ENCODE measurements at regions not wholly inside any gene's neighbourhood (a gene's known extent, or its start where the extent isn't known, plus 50 kb on each side); places are given as distances from the start of the nearest gene placed in this dataset.
"Not testable (repeated sequence)": the region's sequence is repeated elsewhere in the genome, so short reads cannot be mapped to it uniquely, and the experiment has no call there.

GRCh38 chr1:4135853-4136252, 235.8 kb upstream of the C1orf174 start:
- Mint-ChIP-seq H3K9me3 (peaks cover 6 to 13% of the 10 kb centered on the region in 2 donors), H3K27me3 (ENCODE audit: low read depth) (peaks cover 11% of the 10 kb centered on the region)
- H3K36me3 Mint-ChIP-seq (ENCODE audit: insufficient read depth in 2 of 2); DNase-seq; ATAC-seq (replicated peaks in 1 of 2); H3K4me1 Mint-ChIP-seq (ENCODE audit: low read depth); H3K4me3 Mint-ChIP-seq; H3K27ac Mint-ChIP-seq: not testable (repeated sequence)

- no peak overlapping the region for H3K27ac Mint-ChIP-seq
- no peak for ATAC-seq (replicated peaks in 1 of 2)
- no peak for DNase-seq
- peaks cover 11% of the 10 kb centered on the region for H3K27me3 Mint-ChIP-seq (ENCODE audit: low read depth)
- no peak overlapping the region for H3K4me3 Mint-ChIP-seq
- H3K4me1 Mint-ChIP-seq (ENCODE audit: low read depth) = no peaks in the 10 kb centered on the region
- peaks cover 3 to 9% of the 10 kb centered on the region in 2 donors for H3K36me3 Mint-ChIP-seq (ENCODE audit: insufficient read depth in 2 of 2)
- H3K9me3 Mint-ChIP-seq = peaks cover 6 to 13% of the 10 kb centered on the region in 2 donors
Measured at GRCh38 chr1:4137621-4138415, 237.7 kb upstream of the C1orf174 start.

- Mint-ChIP-seq H3K27ac (no peak overlapping the region), H3K36me3 (ENCODE audit: insufficient read depth in 2 of 2) (peaks cover 3 to 9% of the 10 kb centered on the region in 2 donors), H3K9me3 (peaks cover 6 to 13% of the 10 kb centered on the region in 2 donors), H3K27me3 (ENCODE audit: low read depth) (peaks cover 11% of the 10 kb centered on the region), H3K4me1 (ENCODE audit: low read depth) (no peaks in the 10 kb centered on the region), H3K4me3 (no peak overlapping the region)
- DNase-seq (no peak), ATAC-seq (replicated peaks in 1 of 2) (no peak)
Measured at GRCh38 chr1:4139646-4140045, 239.6 kb upstream of the C1orf174 start.

DNA sequence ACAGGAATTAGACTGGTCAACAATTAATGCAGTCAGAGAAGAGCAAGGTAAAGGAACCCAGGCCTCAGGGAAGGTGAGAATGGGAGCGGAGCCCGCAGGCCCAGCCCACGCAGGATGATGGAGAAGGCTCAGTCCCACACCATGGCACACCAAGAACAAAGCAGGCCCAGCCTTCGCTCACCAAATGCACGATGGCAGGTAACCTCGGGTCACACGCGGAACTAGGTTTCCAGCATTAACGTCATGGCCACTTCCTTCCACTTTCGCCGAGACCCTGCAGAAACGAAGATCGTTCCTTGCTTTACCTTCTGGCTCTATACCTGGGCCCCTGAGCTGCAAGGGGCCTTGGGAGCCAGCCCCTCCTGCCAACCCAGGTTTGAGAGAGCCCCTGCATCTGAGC, 240.2 kb upstream of the C1orf174 start:
- Mint-ChIP-seq H3K27ac (no peak overlapping the region), H3K36me3 (ENCODE audit: insufficient read depth in 2 of 2) (peaks cover 3 to 9% of the 10 kb centered on the region in 2 donors), H3K4me3 (no peak overlapping the region), H3K4me1 (ENCODE audit: low read depth) (no peaks in the 10 kb centered on the region), H3K9me3 (peaks cover 6 to 13% of the 10 kb centered on the region in 2 donors), H3K27me3 (ENCODE audit: low read depth) (peaks cover 11% of the 10 kb centered on the region)
- ATAC-seq (replicated peaks in 1 of 2) (no peak), DNase-seq (no peak)

DNA sequence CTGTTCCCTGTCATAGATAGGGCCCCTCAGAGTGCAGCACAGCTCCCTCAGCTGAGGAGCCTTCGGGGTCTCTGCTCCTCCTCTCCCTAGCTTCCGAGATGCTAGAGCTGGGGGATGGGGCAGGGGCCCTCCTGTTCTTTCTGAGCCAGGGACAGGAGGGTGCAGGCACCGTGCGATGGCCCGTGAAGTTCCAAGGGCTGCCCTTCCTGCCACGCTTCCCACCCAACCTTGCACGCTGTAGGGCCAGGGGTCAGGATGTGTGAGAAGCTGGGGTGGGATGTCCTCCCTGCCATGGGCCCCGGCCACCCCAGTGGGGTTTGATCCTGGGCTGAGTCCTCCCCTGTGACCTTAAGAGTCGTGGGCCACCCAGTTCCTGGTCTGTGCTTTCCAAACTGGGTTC, 240.7 kb upstream of the C1orf174 start:
- Mint-ChIP-seq H3K4me3 (no peak overlapping the region), H3K27me3 (ENCODE audit: low read depth) (peaks cover 11% of the 10 kb centered on the region), H3K4me1 (ENCODE audit: low read depth) (no peaks in the 10 kb centered on the region), H3K27ac (no peak overlapping the region), H3K9me3 (peaks cover 6 to 9% of the 10 kb centered on the region in 2 donors), H3K36me3 (ENCODE audit: insufficient read depth in 2 of 2) (peaks cover 3 to 7% of the 10 kb centered on the region in 2 donors)
- ATAC-seq (replicated peaks in 1 of 2) (no peak), DNase-seq (no peak)

DNA sequence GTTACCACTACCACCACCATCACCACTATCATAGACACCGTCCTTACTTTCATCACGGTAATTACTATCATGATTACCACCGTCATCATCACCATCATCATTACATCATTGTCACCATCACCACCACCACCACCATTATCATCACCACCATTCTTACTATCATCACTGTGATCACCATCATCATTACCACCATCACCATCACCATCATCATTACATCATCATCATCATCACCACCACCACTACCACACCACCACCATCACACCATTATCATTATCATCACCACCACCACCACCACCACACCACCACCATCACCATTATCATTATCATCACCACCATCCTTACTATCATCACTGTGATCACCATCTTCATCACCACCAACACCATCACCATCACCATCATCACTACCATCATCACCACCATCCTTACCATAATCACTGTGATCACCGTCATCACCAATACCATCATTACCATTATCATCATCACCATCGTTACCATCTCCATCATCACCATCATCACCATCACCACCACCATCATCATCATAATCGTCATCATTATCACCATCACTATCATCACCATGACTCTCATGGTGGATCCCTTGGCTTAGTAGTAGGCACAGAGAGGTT, 244.4 kb upstream of the C1orf174 start:
- no peaks in the 10 kb centered on the region for H3K36me3 Mint-ChIP-seq (ENCODE audit: insufficient read depth in 2 of 2)
- ATAC-seq (replicated peaks in 1 of 2) (no peak), DNase-seq (no peak)
- H3K4me1 Mint-ChIP-seq (ENCODE audit: low read depth) = no peaks in the 10 kb centered on the region
- no peak overlapping the region for H3K27ac Mint-ChIP-seq
- no peaks in the 10 kb centered on the region for H3K27me3 Mint-ChIP-seq (ENCODE audit: low read depth)
- H3K9me3 Mint-ChIP-seq = no peaks in the 10 kb centered on the region
- H3K4me3 Mint-ChIP-seq = no peak overlapping the region

DNA sequence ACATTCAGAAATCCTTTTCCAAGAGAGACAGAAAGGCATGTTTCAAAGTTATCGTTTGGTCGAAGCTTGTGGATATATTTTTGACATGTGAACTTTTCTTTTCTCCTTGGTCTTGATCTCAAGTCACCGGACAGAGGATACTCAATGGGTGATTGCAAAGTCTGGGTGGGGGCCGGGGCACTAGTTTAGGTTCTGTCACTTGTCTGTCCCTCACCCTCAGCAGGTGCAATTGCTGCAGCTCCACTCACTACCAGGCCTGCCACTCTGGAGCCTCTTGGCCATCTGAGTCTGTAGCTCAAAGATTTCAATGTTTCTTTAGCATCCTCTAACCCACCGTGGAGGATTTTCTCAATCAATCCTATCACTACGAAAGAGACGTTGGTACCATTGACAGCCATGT, 246.0 kb upstream of the C1orf174 start:
- no peak overlapping the region for H3K4me3 Mint-ChIP-seq
- ATAC-seq (replicated peaks in 1 of 2) = no peak
- no peaks in the 10 kb centered on the region for H3K36me3 Mint-ChIP-seq (ENCODE audit: insufficient read depth in 2 of 2)
- no peaks in the 10 kb centered on the region for H3K4me1 Mint-ChIP-seq (ENCODE audit: low read depth)
- no peak for DNase-seq
- H3K27ac Mint-ChIP-seq = no peak overlapping the region
- H3K27me3 Mint-ChIP-seq (ENCODE audit: low read depth) = no peaks in the 10 kb centered on the region
- H3K9me3 Mint-ChIP-seq = no peaks in the 10 kb centered on the region

DNA sequence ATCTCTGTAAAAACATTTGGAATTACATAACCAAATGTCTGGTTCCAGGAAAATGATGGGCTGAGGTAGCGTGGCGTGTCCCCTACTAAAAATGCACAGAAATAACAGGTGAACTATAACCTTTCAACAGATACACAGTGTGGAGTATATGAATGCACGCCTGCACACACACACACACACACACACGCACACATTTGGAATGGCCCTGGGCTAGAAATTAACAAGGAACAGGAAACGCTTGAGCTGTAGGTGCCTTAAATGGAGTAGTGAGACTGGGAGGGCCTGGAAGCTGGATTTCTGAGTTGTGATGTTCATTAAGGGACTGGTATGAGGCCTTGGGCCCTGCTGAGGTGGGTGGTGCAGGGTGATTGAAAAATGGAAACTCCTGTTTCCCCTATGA, 246.5 kb upstream of the C1orf174 start:
- Mint-ChIP-seq H3K4me1 (ENCODE audit: low read depth) (no peaks in the 10 kb centered on the region), H3K27ac (no peak overlapping the region), H3K9me3 (no peaks in the 10 kb centered on the region), H3K27me3 (ENCODE audit: low read depth) (no peaks in the 10 kb centered on the region), H3K36me3 (ENCODE audit: insufficient read depth in 2 of 2) (no peaks in the 10 kb centered on the region), H3K4me3 (no peak overlapping the region)
- DNase-seq (no peak), ATAC-seq (replicated peaks in 1 of 2) (no peak)

DNA sequence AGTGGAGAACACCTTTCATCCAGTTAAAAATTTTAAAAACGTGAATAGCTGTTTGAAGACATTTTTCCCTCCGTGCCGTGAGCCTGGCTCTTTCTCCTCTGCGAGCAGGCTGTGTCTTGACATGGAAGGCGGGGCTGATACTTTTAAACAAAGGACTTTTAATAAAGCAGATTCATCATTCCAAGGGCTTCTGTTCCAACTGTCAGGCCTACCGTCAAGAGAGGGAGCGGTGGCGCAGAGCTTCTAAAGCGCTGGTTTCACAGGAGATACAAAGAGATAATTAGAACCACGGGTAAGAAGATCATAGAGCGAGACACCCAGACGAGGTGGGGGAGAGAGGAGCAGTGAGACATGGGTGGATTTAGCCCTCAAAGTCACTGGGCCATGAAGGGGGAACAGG, 247.4 kb upstream of the C1orf174 start:
- no peak for DNase-seq
- no peaks in the 10 kb centered on the region for H3K36me3 Mint-ChIP-seq (ENCODE audit: insufficient read depth in 2 of 2)
- no peak overlapping the region for H3K4me3 Mint-ChIP-seq
- no peaks in the 10 kb centered on the region for H3K4me1 Mint-ChIP-seq (ENCODE audit: low read depth)
- H3K9me3 Mint-ChIP-seq = no peaks in the 10 kb centered on the region
- H3K27me3 Mint-ChIP-seq (ENCODE audit: low read depth) = no peaks in the 10 kb centered on the region
- no peak for ATAC-seq (replicated peaks in 1 of 2)
- no peak overlapping the region for H3K27ac Mint-ChIP-seq

DNA sequence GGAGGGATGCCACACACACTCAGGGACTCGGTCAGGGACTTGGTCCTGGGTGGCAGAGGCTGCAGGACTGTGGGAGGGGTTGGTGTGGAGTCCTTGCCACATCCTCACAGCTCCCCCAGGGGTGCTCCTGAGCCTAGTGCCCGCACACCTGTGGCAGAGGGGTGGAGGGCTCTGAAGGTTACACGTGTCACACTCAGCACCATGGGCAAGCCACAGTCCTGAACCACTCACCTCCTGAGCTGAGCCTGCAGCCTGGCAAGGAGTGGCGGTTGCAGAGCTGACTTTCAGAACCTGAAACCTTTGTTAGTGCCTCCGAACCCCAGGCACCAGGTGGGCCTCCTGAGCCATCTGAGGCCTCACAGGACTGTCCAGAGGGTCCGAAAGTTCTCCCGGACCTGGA, 249.2 kb upstream of the C1orf174 start:
- ATAC-seq (replicated peaks in 1 of 2) = no peak
- no peaks in the 10 kb centered on the region for H3K36me3 Mint-ChIP-seq (ENCODE audit: insufficient read depth in 2 of 2)
- H3K4me3 Mint-ChIP-seq = no peak overlapping the region
- no peaks in the 10 kb centered on the region for H3K9me3 Mint-ChIP-seq
- H3K27ac Mint-ChIP-seq = no peak overlapping the region
- no peak for DNase-seq
- H3K4me1 Mint-ChIP-seq (ENCODE audit: low read depth) = no peaks in the 10 kb centered on the region
- no peaks in the 10 kb centered on the region for H3K27me3 Mint-ChIP-seq (ENCODE audit: low read depth)

DNA sequence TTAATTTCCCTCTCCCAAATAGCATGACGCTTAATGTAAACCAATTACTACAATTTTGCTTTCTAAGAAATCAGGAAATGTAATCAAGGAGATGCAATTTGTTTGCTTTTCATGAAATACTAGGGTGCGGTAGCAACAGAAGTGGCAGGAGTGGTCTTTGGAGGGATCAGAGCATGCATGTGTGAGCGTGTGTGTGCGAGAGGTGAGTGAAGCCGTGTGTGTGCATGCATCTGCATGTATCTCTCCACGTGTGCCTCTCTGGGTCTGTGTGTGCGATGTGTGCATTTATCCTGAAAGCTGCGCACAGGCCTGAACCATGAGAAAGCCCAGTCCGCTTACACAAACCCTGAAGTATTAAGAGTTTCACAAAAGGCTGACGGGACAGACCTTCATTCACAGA, 249.8 kb upstream of the C1orf174 start:
- ATAC-seq (replicated peaks in 1 of 2) (no peak), DNase-seq (no peak)
- no peaks in the 10 kb centered on the region for H3K4me1 Mint-ChIP-seq (ENCODE audit: low read depth)
- no peaks in the 10 kb centered on the region for H3K27me3 Mint-ChIP-seq (ENCODE audit: low read depth)
- no peaks in the 10 kb centered on the region for H3K36me3 Mint-ChIP-seq (ENCODE audit: insufficient read depth in 2 of 2)
- H3K9me3 Mint-ChIP-seq = no peaks in the 10 kb centered on the region
- H3K4me3 Mint-ChIP-seq = no peak overlapping the region
- H3K27ac Mint-ChIP-seq = no peak overlapping the region

DNA sequence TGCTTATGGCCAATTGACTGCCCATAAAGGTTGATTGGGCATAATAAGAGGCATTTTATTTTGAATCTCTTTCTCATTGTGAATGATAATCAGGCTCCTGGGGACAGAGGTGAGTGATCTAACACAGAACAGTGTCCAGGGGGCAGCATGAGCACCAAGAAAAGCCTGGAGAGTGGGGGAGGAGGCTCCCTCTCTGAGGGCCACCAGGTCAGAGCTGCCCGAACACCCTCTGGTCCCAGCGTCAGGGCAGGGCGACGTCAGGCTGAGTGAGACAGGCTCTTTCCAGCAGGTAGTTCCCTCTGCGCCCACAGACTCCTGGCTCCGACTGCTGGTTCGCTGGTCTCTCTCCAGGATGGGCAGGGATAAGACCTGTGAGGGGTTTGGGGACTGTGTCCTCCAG, 250.2 kb upstream of the C1orf174 start:
- Mint-ChIP-seq H3K9me3 (no peaks in the 10 kb centered on the region), H3K36me3 (ENCODE audit: insufficient read depth in 2 of 2) (no peaks in the 10 kb centered on the region), H3K27ac (no peak overlapping the region), H3K4me3 (no peak overlapping the region), H3K4me1 (ENCODE audit: low read depth) (no peaks in the 10 kb centered on the region), H3K27me3 (ENCODE audit: low read depth) (no peaks in the 10 kb centered on the region)
- DNase-seq (no peak), ATAC-seq (replicated peaks in 1 of 2) (no peak)

- Mint-ChIP-seq H3K9me3 (no peaks in the 10 kb centered on the region), H3K27ac (no peak overlapping the region), H3K4me1 (ENCODE audit: low read depth) (no peaks in the 10 kb centered on the region), H3K36me3 (ENCODE audit: insufficient read depth in 2 of 2) (no peaks in the 10 kb centered on the region), H3K27me3 (ENCODE audit: low read depth) (no peaks in the 10 kb centered on the region), H3K4me3 (no peak overlapping the region)
- no peak for DNase-seq
- ATAC-seq (replicated peaks in 1 of 2) = no peak
Measured at GRCh38 chr1:4152266-4152665, 252.2 kb upstream of the C1orf174 start.

- Mint-ChIP-seq H3K4me1 (ENCODE audit: low read depth) (no peaks in the 10 kb centered on the region), H3K4me3 (no peak overlapping the region), H3K9me3 (no peaks in the 10 kb centered on the region), H3K27me3 (ENCODE audit: low read depth) (no peaks in the 10 kb centered on the region), H3K27ac (no peak overlapping the region), H3K36me3 (ENCODE audit: insufficient read depth in 2 of 2) (no peaks in the 10 kb centered on the region)
- no peak for ATAC-seq (replicated peaks in 1 of 2)
- no peak for DNase-seq
Measured at GRCh38 chr1:4153571-4153970, 253.5 kb upstream of the C1orf174 start.

Data from activated T-cell treated with anti-CD3 and anti-CD28 coated beads, Interleukin-2, amount 50 U/mL, for 72 hours (primary cell).